Activated naive CD4-positive, alpha-beta T cell treated with anti-CD3 and anti-CD28 coated beads, Interleukin-2, amount 50 U/mL, for 16 hours (primary cell): ENCODE measurements at regions not wholly inside any gene's neighbourhood (a gene's known extent, or its start where the extent isn't known, plus 50 kb on each side); places are given as distances from the start of the nearest gene placed in this dataset.
"Not testable (repeated sequence)": the region's sequence is repeated elsewhere in the genome, so short reads cannot be mapped to it uniquely, and the experiment has no call there.

Experiments used
- DNase-seq: peaks from one replicate; pipeline ENCODE4 v3.0.0-alpha.2; 2020

- DNase-seq: no peak
Measured at GRCh38 chr1:22196041-22196440, 53.1 kb upstream of the WNT4 start.

GRCh38 chr1:22196641-22197040 lies 53.7 kb upstream of the WNT4 start:
- DNase-seq: no peak

- DNase-seq: no peak
Measured at GRCh38 chr1:22197644-22198043, 54.7 kb upstream of the WNT4 start.

- no peak for DNase-seq
Measured at GRCh38 chr1:22201023-22201422, 58.1 kb upstream of the WNT4 start.

GRCh38 chr1:22203335-22203734 lies 60.4 kb upstream of the WNT4 start:
- DNase-seq: no peak

GRCh38 chr1:22204057-22204840 lies 61.4 kb upstream of the WNT4 start:
- no peak for DNase-seq

- DNase-seq: no peak
Measured at GRCh38 chr1:22204989-22205913, 62.4 kb upstream of the WNT4 start.

- DNase-seq: no peak
Measured at GRCh38 chr1:22206551-22207125, 63.7 kb upstream of the WNT4 start.

GRCh38 chr1:22207511-22208267 lies 64.8 kb upstream of the WNT4 start:
- no peak for DNase-seq

- no peak for DNase-seq
Measured at GRCh38 chr1:22208268-22208972, 65.5 kb upstream of the WNT4 start.

GRCh38 chr1:22208973-22209378 lies 66.1 kb upstream of the WNT4 start:
- no peak for DNase-seq

GRCh38 chr1:22210176-22210575 lies 67.3 kb upstream of the WNT4 start:
- DNase-seq: no peak

GRCh38 chr1:22210636-22211035 lies 67.7 kb upstream of the WNT4 start:
- DNase-seq: no peak

- not testable (repeated sequence) for DNase-seq
Measured at GRCh38 chr1:22211459-22211858, 68.6 kb upstream of the WNT4 start.

- DNase-seq: no peak
Measured at GRCh38 chr1:22212400-22213233, 69.7 kb upstream of the WNT4 start.

- no peak for DNase-seq
Measured at GRCh38 chr1:22216210-22216883, 73.5 kb upstream of the WNT4 start.

GRCh38 chr1:22216966-22217365 lies 74.1 kb upstream of the WNT4 start:
- no peak for DNase-seq

GRCh38 chr1:22217811-22218460 lies 75.0 kb upstream of the WNT4 start:
- DNase-seq: no peak

- DNase-seq: no peak
Measured at GRCh38 chr1:22218618-22219250, 75.8 kb upstream of the WNT4 start.
